Cardiac muscle cell (in vitro differentiated cells and primary cell): ENCODE measurements at regions not wholly inside any gene's neighbourhood (a gene's known extent, or its start where the extent isn't known, plus 50 kb on each side); places are given as distances from the start of the nearest gene placed in this dataset.
"Not testable (repeated sequence)": the region's sequence is repeated elsewhere in the genome, so short reads cannot be mapped to it uniquely, and the experiment has no call there.

Experiments
- DNase-seq, 2 donors: peaks; one replicate each; pipeline versions ENCODE4 v3.0.0 to v3.0.0-alpha.2; 2010 to 2017; ENCODE audit warnings: low read depth in 1 of 2, low spot score in 1 of 2
- H3K27ac ChIP-seq: fragments of 200-600 bp; sonication (generic); 2 replicates; pipeline ENCODE4 v1.5.1; 2016
- H3K27me3 ChIP-seq: fragments of 200-600 bp; sonication (generic); 2 replicates; pipeline ENCODE4 v1.6.0; 2016; ENCODE audit warnings: control low read depth
- H3K36me3 ChIP-seq: fragments of 200-600 bp; sonication (generic); 2 replicates; pipeline ENCODE4 v1.5.1; 2016; ENCODE audit warnings: control low read depth
- H3K4me1 ChIP-seq: fragments of 200-600 bp; sonication (generic); 2 replicates; pipeline ENCODE4 v1.8.1; 2017; ENCODE audit warnings: low read depth, mild to moderate bottlenecking, mixed run types
- H3K4me3 ChIP-seq: fragments of 200-600 bp; sonication (generic); 2 replicates; pipeline ENCODE4 v1.5.1; 2016; ENCODE audit warnings: mild to moderate bottlenecking
- H3K9me3 ChIP-seq: fragments of 200-600 bp; sonication (generic); 2 replicates; pipeline ENCODE4 v1.5.1; 2017; ENCODE audit warnings: low read depth, mild to moderate bottlenecking, control low read depth
- TF ChIP-seq, protein P1 (sequence below): IDR thresholded peaks from 2 replicates; pipeline ENCODE4 v1.5.1; 2012; ENCODE audit warnings: low read depth, mild to moderate bottlenecking, low read length

DNA sequence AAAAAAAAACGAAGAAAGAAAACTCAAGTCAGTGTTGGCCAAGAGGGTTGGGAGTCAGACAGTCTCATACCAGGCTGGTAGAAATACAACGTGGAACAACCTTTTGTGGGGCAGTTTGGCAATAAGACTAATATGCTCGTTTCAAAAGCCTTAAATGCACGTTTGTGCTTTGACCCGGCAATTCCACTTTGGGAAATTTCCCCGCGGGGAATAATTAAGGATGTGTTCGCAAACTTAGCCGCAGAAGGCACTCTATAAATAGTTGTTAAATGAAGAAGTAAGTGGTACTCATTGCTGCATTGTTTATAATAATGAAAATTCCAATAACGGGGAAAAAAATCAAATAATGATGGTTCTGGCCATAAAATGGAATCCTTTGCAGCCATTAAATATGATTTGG is 664.8 kb upstream of the EEF2KMT start:
- Histone ChIP-seq H3K27me3 (peaks cover 3% of the 10 kb centered on the region), H3K27ac (no peak overlapping the region), H3K9me3 (no peaks in the 10 kb centered on the region), H3K36me3 (no peaks in the 10 kb centered on the region), H3K4me3 (no peak overlapping the region), H3K4me1 (no peaks in the 10 kb centered on the region)
- TF ChIP-seq, protein P1, sequence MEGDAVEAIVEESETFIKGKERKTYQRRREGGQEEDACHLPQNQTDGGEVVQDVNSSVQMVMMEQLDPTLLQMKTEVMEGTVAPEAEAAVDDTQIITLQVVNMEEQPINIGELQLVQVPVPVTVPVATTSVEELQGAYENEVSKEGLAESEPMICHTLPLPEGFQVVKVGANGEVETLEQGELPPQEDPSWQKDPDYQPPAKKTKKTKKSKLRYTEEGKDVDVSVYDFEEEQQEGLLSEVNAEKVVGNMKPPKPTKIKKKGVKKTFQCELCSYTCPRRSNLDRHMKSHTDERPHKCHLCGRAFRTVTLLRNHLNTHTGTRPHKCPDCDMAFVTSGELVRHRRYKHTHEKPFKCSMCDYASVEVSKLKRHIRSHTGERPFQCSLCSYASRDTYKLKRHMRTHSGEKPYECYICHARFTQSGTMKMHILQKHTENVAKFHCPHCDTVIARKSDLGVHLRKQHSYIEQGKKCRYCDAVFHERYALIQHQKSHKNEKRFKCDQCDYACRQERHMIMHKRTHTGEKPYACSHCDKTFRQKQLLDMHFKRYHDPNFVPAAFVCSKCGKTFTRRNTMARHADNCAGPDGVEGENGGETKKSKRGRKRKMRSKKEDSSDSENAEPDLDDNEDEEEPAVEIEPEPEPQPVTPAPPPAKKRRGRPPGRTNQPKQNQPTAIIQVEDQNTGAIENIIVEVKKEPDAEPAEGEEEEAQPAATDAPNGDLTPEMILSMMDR, result no peak
- no peak for DNase-seq

DNA sequence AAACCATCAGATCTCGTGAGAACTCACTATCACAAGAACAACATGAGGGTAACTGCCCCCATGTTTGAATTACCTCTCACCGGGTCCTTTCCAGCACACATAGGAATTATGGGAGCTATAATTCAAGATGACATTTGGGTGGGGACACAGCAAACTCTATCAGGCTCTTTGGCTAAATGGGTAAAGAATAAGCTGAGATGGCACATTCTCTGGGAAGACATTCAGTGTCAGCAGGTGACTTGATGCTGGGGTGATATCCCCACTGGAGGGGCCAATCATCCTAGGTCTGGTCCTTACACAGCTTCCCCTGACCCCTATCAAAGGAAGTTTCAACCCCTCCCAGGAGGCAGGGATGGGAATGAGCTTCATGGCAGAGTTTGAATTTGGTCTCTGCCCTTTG is 664.0 kb upstream of the EEF2KMT start:
- Histone ChIP-seq H3K27me3 (peaks cover 3% of the 10 kb centered on the region), H3K4me3 (no peak overlapping the region), H3K27ac (no peak overlapping the region), H3K36me3 (no peaks in the 10 kb centered on the region), H3K4me1 (no peaks in the 10 kb centered on the region), H3K9me3 (no peaks in the 10 kb centered on the region)
- DNase-seq, result no peak
- TF ChIP-seq, protein P1, result no peak

DNA sequence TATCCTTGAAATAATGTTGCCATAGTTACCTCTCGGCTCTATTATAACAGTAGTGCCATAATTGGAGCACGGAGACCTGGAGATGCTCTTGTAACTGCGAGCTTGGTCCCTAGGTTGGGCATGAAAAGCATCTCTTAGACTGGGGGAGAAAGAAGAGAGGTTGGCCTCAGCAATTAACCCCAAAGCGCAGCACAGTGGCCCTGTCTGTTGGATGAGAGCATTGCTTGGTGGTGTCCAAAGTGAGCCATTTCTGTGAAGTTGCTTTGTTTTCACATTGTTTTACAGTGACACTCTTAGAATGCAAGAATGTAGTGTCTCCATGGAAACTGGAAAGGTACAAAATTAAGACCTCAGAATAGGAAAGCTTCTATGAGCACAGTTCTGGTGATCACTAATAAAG is 660.7 kb upstream of the EEF2KMT start:
- Histone ChIP-seq H3K4me1 (no peaks in the 10 kb centered on the region), H3K27ac (no peak overlapping the region), H3K9me3 (no peaks in the 10 kb centered on the region), H3K4me3 (no peak overlapping the region), H3K36me3 (no peaks in the 10 kb centered on the region), H3K27me3 (peaks cover 6% of the 10 kb centered on the region)
- TF ChIP-seq, protein P1, result no peak
- no peak for DNase-seq

DNA sequence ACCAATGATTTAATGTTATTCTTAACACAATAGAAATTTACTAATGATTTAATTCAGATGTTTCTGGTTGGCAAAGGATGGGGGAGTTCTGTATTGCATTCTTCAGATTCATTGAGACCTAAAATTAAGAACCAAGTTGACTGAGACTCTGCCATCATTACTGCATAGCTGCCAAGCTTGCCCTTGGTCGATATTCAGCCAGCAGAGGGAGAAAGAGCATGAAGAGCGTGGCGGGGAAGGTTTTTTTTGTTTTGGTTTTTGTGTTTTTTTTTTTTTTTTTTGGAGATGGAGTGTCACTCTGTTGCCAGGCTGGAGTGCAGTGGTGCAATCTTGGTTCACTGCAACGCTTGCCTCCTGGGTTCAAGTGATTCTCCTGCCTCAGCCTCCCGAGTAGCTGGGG is 659.4 kb upstream of the EEF2KMT start:
- no peaks in the 10 kb centered on the region for H3K36me3 ChIP-seq
- peaks cover 5% of the 10 kb centered on the region for H3K27me3 ChIP-seq
- H3K4me1 ChIP-seq, result no peaks in the 10 kb centered on the region
- TF ChIP-seq, protein P1, result no peak
- DNase-seq, result no peak
- H3K27ac ChIP-seq, result no peak overlapping the region
- no peak overlapping the region for H3K4me3 ChIP-seq
- H3K9me3 ChIP-seq, result no peaks in the 10 kb centered on the region

DNA sequence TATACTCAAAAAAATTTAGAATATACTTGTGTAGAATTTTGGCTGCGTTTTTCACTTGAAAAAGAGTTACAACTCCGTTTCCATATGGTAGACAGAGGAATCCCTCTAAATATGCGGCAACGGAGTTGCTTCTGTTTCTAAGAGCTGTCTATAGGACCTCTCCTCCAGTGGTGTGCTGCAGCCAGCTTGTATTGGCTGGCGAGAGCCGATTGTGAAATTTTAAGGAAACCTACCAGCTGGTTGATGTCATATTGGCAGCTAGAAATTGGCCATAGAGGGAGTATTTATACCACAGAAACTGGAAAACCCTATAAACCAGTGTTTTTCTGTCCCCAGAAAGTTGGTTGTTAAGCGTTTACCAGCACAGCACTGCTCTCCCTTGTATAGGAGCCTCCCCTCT is 655.8 kb upstream of the EEF2KMT start:
- no peak overlapping the region for H3K27ac ChIP-seq
- TF ChIP-seq, protein P1, result no peak
- H3K27me3 ChIP-seq, result peaks cover 3% of the 10 kb centered on the region
- no peaks in the 10 kb centered on the region for H3K36me3 ChIP-seq
- H3K9me3 ChIP-seq, result no peaks in the 10 kb centered on the region
- no peak overlapping the region for H3K4me3 ChIP-seq
- H3K4me1 ChIP-seq, result no peaks in the 10 kb centered on the region
- no peak for DNase-seq

DNA sequence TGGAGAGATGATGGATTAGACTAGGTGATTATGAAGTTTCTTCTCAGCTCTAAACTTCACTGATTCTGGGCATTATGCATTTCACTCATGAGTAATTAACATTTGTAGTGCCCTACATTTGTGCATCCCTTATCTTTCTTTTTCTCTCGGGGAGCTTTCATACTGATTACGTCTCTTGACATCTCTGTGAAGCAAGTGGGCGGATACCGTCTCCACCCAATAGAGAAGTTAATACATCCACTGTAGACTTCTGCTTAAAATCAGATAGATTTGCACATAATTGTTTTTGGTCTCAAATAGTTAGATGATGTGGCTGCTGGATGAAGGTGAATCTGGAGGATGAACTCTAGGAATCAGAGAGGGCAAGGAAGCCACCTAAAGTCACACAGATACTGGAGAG is 653.6 kb upstream of the EEF2KMT start:
- Histone ChIP-seq H3K36me3 (no peaks in the 10 kb centered on the region), H3K9me3 (no peaks in the 10 kb centered on the region), H3K27me3 (peaks cover 3% of the 10 kb centered on the region), H3K4me1 (no peaks in the 10 kb centered on the region), H3K4me3 (no peak overlapping the region), H3K27ac (no peak overlapping the region)
- no peak for DNase-seq
- TF ChIP-seq, protein P1, result no peak

DNA sequence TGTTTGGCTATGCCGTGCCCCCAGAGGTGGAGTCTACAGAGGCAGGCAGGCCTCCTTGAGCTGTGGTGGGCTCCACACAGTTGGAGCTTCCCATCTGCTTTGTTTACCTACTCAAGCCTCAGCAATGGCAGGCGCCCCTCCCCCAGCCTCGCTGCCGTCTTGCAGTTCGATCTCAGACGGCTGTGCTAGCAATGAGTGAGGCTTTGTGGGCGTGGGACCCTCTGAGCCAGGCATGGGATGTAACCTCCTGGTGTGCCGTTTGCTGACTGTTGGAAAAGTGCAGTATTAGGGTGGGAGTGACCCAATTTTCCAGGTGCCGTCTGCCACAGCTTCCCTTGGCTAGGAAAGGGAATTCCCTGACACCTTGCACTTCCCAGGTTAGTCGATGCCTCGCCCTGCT is 652.8 kb upstream of the EEF2KMT start:
- not testable (repeated sequence) for H3K36me3 ChIP-seq, H3K27ac ChIP-seq, DNase-seq, H3K9me3 ChIP-seq, H3K4me3 ChIP-seq, H3K4me1 ChIP-seq, H3K27me3 ChIP-seq
